H1 (cell line): ENCODE measurements at regions not wholly inside any gene's neighbourhood (a gene's known extent, or its start where the extent isn't known, plus 50 kb on each side); places are given as distances from the start of the nearest gene placed in this dataset.

Experiments
- EZH2 ChIP-seq: fragments of 200-600 bp; sonication (generic); IDR thresholded peaks from 2 replicates; pipeline ENCODE4 v1.7.1; 2012; ENCODE audit warnings: low read depth, mild to moderate bottlenecking, moderate library complexity, low read length, inconsistent platforms; ENCODE audit not compliant: severe bottlenecking
- MAFK ChIP-seq: IDR thresholded peaks from 2 replicates; pipeline ENCODE4 v1.6.1; 2012; ENCODE audit warnings: low read depth, mild to moderate bottlenecking, improper control_type of control experiment, low read length
- NRF1 ChIP-seq: IDR thresholded peaks from 2 replicates; pipeline ENCODE4 v1.6.1; 2011; ENCODE audit warnings: mild to moderate bottlenecking, low read depth, low read length, improper control_type of control experiment
- POLR2A ChIP-seq, 2 experiments: IDR thresholded peaks; 1 replicate in 1 of 2; 2 replicates in 1 of 2; pipeline ENCODE4 v1.6.1; 2011; ENCODE audit warnings: low read depth in 2 of 2, low read length in 2 of 2, mild to moderate bottlenecking in 2 of 2; ENCODE audit errors: control extremely low read depth in 1 of 2
- ZNF274 ChIP-seq: IDR thresholded peaks from 2 replicates; pipeline ENCODE4 v1.7.0; 2012; ENCODE audit warnings: low read length, borderline replicate concordance; ENCODE audit errors: extremely low read depth
- TF ChIP-seq, protein P1 (sequence below), 3 experiments: IDR thresholded peaks; 1 replicate in 2 of 3; 2 replicates in 1 of 3; pipeline versions ENCODE4 v1.5.1 to v1.6.1; 2011; ENCODE audit warnings: low read length in 3 of 3, mild to moderate bottlenecking in 3 of 3, inconsistent platforms in 2 of 3, low read depth in 1 of 3, moderate library complexity in 1 of 3; ENCODE audit not compliant: insufficient read depth in 1 of 3; ENCODE audit errors: control extremely low read depth in 1 of 3

DNA sequence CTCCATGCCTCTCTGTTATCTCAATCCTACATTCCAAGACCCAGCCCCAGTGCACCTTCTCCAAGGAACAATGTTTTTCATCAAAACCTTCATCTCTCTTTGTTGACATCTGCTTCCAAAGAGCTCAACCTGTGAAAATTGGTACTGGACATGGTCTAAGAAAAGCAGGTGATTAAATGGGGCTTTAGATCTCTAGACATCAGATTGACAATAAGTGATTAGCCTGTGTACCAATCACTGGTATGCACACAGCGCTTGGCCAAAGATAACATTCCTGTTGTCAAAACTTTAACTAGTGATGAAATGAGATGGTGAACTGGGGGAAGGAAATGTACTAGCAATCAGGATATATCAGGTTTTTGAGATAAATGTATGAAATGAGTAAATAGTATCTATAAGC lies 183.3 kb downstream of the TDRD15 start:
- TF ChIP-seq, protein P1, sequence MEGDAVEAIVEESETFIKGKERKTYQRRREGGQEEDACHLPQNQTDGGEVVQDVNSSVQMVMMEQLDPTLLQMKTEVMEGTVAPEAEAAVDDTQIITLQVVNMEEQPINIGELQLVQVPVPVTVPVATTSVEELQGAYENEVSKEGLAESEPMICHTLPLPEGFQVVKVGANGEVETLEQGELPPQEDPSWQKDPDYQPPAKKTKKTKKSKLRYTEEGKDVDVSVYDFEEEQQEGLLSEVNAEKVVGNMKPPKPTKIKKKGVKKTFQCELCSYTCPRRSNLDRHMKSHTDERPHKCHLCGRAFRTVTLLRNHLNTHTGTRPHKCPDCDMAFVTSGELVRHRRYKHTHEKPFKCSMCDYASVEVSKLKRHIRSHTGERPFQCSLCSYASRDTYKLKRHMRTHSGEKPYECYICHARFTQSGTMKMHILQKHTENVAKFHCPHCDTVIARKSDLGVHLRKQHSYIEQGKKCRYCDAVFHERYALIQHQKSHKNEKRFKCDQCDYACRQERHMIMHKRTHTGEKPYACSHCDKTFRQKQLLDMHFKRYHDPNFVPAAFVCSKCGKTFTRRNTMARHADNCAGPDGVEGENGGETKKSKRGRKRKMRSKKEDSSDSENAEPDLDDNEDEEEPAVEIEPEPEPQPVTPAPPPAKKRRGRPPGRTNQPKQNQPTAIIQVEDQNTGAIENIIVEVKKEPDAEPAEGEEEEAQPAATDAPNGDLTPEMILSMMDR (IDR thresholded peaks at IDR 0.05; ENCODE audit: control extremely low read depth in 1 of 3, insufficient read depth in 1 of 3, low read depth in 1 of 3, low read length in 3 of 3) = no peak
- TF ChIP-seq EZH2 (no peak), MAFK (no peak), NRF1 (no peak), ZNF274 (no peak), POLR2A (IDR thresholded peaks at IDR 0.05; ENCODE audit: control extremely low read depth in 1 of 2, low read depth in 2 of 2, low read length in 2 of 2) (no peak)
